IPS DF 19.7 (cell line): ENCODE measurements at regions not wholly inside any gene's neighbourhood (a gene's known extent, or its start where the extent isn't known, plus 50 kb on each side); places are given as distances from the start of the nearest gene placed in this dataset.
"Not testable (repeated sequence)": the region's sequence is repeated elsewhere in the genome, so short reads cannot be mapped to it uniquely, and the experiment has no call there.

Experiments used
- DNase-seq: peaks from one replicate; pipeline ENCODE4 v3.0.0-alpha.2; 2013; ENCODE audit warnings: low read depth, low spot score

- no peak for DNase-seq
Measured at GRCh38 chr20:12946789-12947188, 62.0 kb upstream of the SPTLC3 start.

DNA sequence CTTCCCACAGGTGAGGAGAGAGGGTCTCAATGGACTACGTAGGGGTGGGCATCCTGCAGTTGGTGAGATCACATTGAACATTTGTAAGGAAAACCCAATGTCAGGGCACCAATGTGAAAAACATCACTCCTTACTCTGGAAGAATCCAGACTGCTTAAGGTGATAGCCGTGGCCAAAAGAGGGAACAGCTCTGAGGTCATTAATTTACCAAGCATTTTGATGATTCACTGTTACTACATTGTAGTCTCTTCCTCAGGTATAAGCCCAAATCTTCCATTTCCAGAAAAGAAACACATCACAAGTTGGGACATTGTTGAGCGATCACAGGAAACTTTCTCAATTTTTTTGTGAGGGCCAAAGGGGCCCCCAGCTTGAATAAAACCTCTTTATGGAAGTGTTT lies 61.1 kb upstream of the SPTLC3 start:
- no peak for DNase-seq

- no peak for DNase-seq
Measured at GRCh38 chr20:12949429-12949980, 59.3 kb upstream of the SPTLC3 start.

DNA sequence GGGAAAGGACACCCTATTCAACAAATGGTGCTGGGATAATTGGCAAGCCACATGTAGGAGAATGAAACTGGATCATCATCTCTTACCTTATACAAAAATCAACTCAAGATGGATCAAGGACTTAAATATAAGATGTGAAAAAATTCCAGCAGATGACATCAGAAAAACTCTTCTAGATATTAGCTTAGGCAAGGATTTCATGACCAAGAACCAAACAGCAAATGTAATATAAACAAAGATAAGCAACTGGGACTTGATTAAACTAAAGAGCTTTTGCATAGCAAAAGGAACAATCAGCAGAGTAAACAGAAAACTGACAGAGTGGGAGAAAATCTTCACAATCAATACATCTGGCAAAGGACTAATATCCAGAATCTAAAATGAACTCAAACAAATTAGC lies 54.5 kb upstream of the SPTLC3 start:
- DNase-seq = not testable (repeated sequence)

DNA sequence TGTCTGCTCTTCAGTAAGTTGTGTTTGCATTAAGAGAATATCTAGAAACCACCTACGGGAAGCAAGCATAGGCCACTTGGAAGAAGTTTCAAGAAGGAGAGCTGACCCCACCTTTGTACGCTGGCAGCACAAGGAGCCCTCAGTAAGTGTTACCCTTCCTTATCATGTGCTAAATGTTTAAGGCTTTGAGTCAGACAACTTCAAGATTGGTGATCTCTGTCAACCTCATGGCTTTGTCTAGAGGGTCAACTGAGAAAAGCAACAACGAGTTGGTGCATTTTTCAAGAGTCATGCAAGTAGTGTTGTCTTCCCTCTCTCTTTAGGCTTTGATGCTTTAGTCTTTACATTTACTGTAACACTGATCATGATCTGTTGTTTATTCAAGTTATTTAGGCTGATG lies 53.2 kb upstream of the SPTLC3 start:
- DNase-seq = no peak

GRCh38 chr20:12956303-12956702 lies 52.5 kb upstream of the SPTLC3 start:
- DNase-seq = no peak

GRCh38 chr20:12957968-12958367 lies 50.8 kb upstream of the SPTLC3 start:
- DNase-seq = no peak
